22Rv1 (cell line): ENCODE measurements at regions not wholly inside any gene's neighbourhood (a gene's known extent, or its start where the extent isn't known, plus 50 kb on each side); places are given as distances from the start of the nearest gene placed in this dataset.

Source experiments
- CTCF ChIP-seq: fragments of 450-650 bp; IDR thresholded peaks from 2 replicates; pipeline ENCODE4 v1.5.1; 2017; ENCODE audit warnings: mild to moderate bottlenecking
- ZFX ChIP-seq: fragments of 450-650 bp; IDR thresholded peaks from 2 replicates; pipeline ENCODE4 v1.6.1; 2017; ENCODE audit warnings: antibody characterized with exemption, borderline replicate concordance

- TF ChIP-seq CTCF: no peak
- TF ChIP-seq ZFX: no peak
Measured at GRCh38 chr20:11287126-11287525, 613.3 kb upstream of the JAG1 start.
